Testis (tissue), 2 donors: ENCODE measurements at regions not wholly inside any gene's neighbourhood (a gene's known extent, or its start where the extent isn't known, plus 50 kb on each side); places are given as distances from the start of the nearest gene placed in this dataset.

Source experiments
- CTCF ChIP-seq, 3 experiments: fragments of 450-650 bp in 2 of 3; fragments of 200-600 bp in 1 of 3; sonication (generic) in 1 of 3; IDR thresholded peaks; one replicate each; pipeline ENCODE4 v1.5.1; 2016 to 2019; ENCODE audit warnings: antibody characterized with exemption in 3 of 3, mild to moderate bottlenecking in 2 of 3, moderate library complexity in 1 of 3
- POLR2A ChIP-seq: fragments of 450-650 bp; IDR thresholded peaks from one replicate; pipeline ENCODE4 v1.6.1; 2017; ENCODE audit warnings: antibody characterized with exemption, mild to moderate bottlenecking, moderate library complexity

GRCh38 chr3:96449346-96449745 lies 365.0 kb upstream of the EPHA6 start:
- no peak for TF ChIP-seq CTCF (IDR thresholded peaks at IDR 0.05)
- TF ChIP-seq POLR2A: no peak
